Endothelial cell of umbilical vein (primary cell): ENCODE measurements at regions not wholly inside any gene's neighbourhood (a gene's known extent, or its start where the extent isn't known, plus 50 kb on each side); places are given as distances from the start of the nearest gene placed in this dataset.

Experiments used
- CTCF ChIP-seq, 2 donors: IDR thresholded peaks; 1 replicate in 1 of 2; 2 replicates in 1 of 2; pipeline ENCODE4 v1.5.1; 2011; ENCODE audit warnings: low read length in 2 of 2, mild to moderate bottlenecking in 2 of 2, moderate library complexity in 2 of 2, control low read depth in 1 of 2, inconsistent platforms in 1 of 2, low read depth in 1 of 2; ENCODE audit not compliant: insufficient read depth in 1 of 2; ENCODE audit errors: extremely low read depth in 1 of 2
- EZH2 ChIP-seq: IDR thresholded peaks from 2 replicates; pipeline ENCODE4 v1.6.1; 2012; ENCODE audit warnings: borderline replicate concordance, low read depth, mild to moderate bottlenecking, moderate library complexity, low read length, inconsistent platforms; ENCODE audit not compliant: severe bottlenecking
- JUN ChIP-seq: IDR thresholded peaks from 2 replicates; pipeline ENCODE4 v1.6.1; 2011; ENCODE audit warnings: borderline replicate concordance, low read depth; ENCODE audit not compliant: insufficient read length, insufficient read depth
- POLR2A ChIP-seq: IDR thresholded peaks from 2 replicates; pipeline ENCODE4 v1.6.1; 2012; ENCODE audit warnings: low read depth, mild to moderate bottlenecking, control low read depth, low read length
- POLR2AphosphoS5 ChIP-seq: IDR thresholded peaks from 2 replicates; pipeline ENCODE4 v1.6.1; 2012; ENCODE audit warnings: low read depth, mild to moderate bottlenecking, control low read depth, low read length, moderate library complexity; ENCODE audit not compliant: insufficient read depth

GRCh38 chr3:30553641-30554316 lies 52.6 kb upstream of the TGFBR2 start:
- no peak for TF ChIP-seq CTCF (IDR thresholded peaks at IDR 0.05; ENCODE audit: extremely low read depth in 1 of 2, insufficient read depth in 1 of 2, low read depth in 1 of 2, low read length in 2 of 2)
- TF ChIP-seq EZH2, result no peak
- TF ChIP-seq JUN, result no peak
- no peak for TF ChIP-seq POLR2A
- no peak for TF ChIP-seq POLR2AphosphoS5
